Nephron progenitor cell (in vitro differentiated cells): ENCODE measurements at regions not wholly inside any gene's neighbourhood (a gene's known extent, or its start where the extent isn't known, plus 50 kb on each side); places are given as distances from the start of the nearest gene placed in this dataset.

ENCODE experiments used
- DNase-seq: peaks from one replicate; pipeline ENCODE4 v3.0.0; 2021
- H3K27ac Mint-ChIP-seq: 2 replicates; pipeline ENCODE4 v1.8.0; 2021; ENCODE audit warnings: mild to moderate bottlenecking, moderate library complexity, mixed read lengths
- H3K27me3 Mint-ChIP-seq: 2 replicates; pipeline ENCODE4 v1.8.0; 2021; ENCODE audit warnings: mild to moderate bottlenecking, low read depth, mixed read lengths; ENCODE audit not compliant: poor library complexity
- H3K36me3 Mint-ChIP-seq: 2 replicates; pipeline ENCODE4 v1.8.0; 2021; ENCODE audit warnings: low read depth, mixed read lengths
- H3K4me1 Mint-ChIP-seq: 2 replicates; pipeline ENCODE4 v1.8.0; 2021; ENCODE audit warnings: mixed read lengths
- H3K4me3 Mint-ChIP-seq: 2 replicates; pipeline ENCODE4 v1.8.0; 2021; ENCODE audit warnings: mild to moderate bottlenecking, moderate library complexity, mixed read lengths
- H3K9me3 Mint-ChIP-seq: 2 replicates; pipeline ENCODE4 v1.8.0; 2021; ENCODE audit warnings: mild to moderate bottlenecking, moderate library complexity, mixed read lengths
- TF ChIP-seq, protein P1 (sequence below): fragments of 200-600 bp; sonication (generic); IDR thresholded peaks from 2 replicates; pipeline ENCODE4 v1.5.0; 2021; ENCODE audit warnings: antibody characterized with exemption

- H3K27ac Mint-ChIP-seq = no peak overlapping the region
- peaks cover 19% of the 10 kb centered on the region for H3K4me1 Mint-ChIP-seq
- DNase-seq = no peak
- H3K4me3 Mint-ChIP-seq = no peak overlapping the region
- TF ChIP-seq, protein P1, sequence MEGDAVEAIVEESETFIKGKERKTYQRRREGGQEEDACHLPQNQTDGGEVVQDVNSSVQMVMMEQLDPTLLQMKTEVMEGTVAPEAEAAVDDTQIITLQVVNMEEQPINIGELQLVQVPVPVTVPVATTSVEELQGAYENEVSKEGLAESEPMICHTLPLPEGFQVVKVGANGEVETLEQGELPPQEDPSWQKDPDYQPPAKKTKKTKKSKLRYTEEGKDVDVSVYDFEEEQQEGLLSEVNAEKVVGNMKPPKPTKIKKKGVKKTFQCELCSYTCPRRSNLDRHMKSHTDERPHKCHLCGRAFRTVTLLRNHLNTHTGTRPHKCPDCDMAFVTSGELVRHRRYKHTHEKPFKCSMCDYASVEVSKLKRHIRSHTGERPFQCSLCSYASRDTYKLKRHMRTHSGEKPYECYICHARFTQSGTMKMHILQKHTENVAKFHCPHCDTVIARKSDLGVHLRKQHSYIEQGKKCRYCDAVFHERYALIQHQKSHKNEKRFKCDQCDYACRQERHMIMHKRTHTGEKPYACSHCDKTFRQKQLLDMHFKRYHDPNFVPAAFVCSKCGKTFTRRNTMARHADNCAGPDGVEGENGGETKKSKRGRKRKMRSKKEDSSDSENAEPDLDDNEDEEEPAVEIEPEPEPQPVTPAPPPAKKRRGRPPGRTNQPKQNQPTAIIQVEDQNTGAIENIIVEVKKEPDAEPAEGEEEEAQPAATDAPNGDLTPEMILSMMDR = no peak
- peaks cover 11% of the 10 kb centered on the region for H3K9me3 Mint-ChIP-seq
- peaks cover 5% of the 10 kb centered on the region for H3K36me3 Mint-ChIP-seq
- H3K27me3 Mint-ChIP-seq = peaks cover 4% of the 10 kb centered on the region
Measured at GRCh38 chr10:33759191-33759590, 424.7 kb upstream of the NRP1 start.

GRCh38 chr10:33758299-33758698 is 423.8 kb upstream of the NRP1 start:
- TF ChIP-seq, protein P1 = no peak
- H3K27me3 Mint-ChIP-seq = peaks cover 4% of the 10 kb centered on the region
- peaks cover 11% of the 10 kb centered on the region for H3K9me3 Mint-ChIP-seq
- H3K4me3 Mint-ChIP-seq = no peak overlapping the region
- peaks cover 19% of the 10 kb centered on the region for H3K4me1 Mint-ChIP-seq
- peaks cover 5% of the 10 kb centered on the region for H3K36me3 Mint-ChIP-seq
- H3K27ac Mint-ChIP-seq = no peak overlapping the region
- DNase-seq = no peak

GRCh38 chr10:33754052-33754451 is 419.6 kb upstream of the NRP1 start:
- Mint-ChIP-seq H3K9me3 (no peaks in the 10 kb centered on the region), H3K36me3 (no peaks in the 10 kb centered on the region), H3K27ac (no peak overlapping the region), H3K4me1 (no peaks in the 10 kb centered on the region), H3K4me3 (no peak overlapping the region), H3K27me3 (no peaks in the 10 kb centered on the region)
- no peak for DNase-seq
- TF ChIP-seq, protein P1 = no peak

GRCh38 chr10:33753389-33753788 is 418.9 kb upstream of the NRP1 start:
- H3K9me3 Mint-ChIP-seq = no peaks in the 10 kb centered on the region
- DNase-seq = no peak
- H3K27me3 Mint-ChIP-seq = no peaks in the 10 kb centered on the region
- no peak overlapping the region for H3K27ac Mint-ChIP-seq
- TF ChIP-seq, protein P1 = no peak
- no peaks in the 10 kb centered on the region for H3K4me1 Mint-ChIP-seq
- H3K4me3 Mint-ChIP-seq = no peak overlapping the region
- H3K36me3 Mint-ChIP-seq = no peaks in the 10 kb centered on the region

DNA sequence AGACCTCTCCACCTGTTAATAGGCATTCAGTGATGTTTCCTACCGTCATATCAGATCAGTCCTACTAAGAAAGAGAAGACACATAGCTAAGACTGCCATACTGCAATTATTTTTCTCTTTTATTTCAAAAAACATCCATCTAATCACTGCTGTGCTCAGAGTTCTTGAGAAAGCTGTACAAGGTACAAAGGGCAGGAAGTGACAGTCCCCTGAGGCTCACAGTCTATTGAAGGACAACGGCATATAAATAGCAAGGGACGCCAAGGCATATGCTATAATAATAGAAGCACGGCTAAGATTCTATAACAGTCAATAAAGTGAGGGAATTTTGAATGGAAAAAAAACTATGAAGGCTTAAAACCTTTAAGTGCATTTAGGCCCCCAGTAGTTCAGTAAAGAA is 415.3 kb upstream of the NRP1 start:
- no peaks in the 10 kb centered on the region for H3K9me3 Mint-ChIP-seq
- TF ChIP-seq, protein P1 = no peak
- no peak overlapping the region for H3K4me3 Mint-ChIP-seq
- no peaks in the 10 kb centered on the region for H3K36me3 Mint-ChIP-seq
- H3K27ac Mint-ChIP-seq = no peak overlapping the region
- no peaks in the 10 kb centered on the region for H3K4me1 Mint-ChIP-seq
- DNase-seq = no peak
- H3K27me3 Mint-ChIP-seq = peaks cover 7% of the 10 kb centered on the region

DNA sequence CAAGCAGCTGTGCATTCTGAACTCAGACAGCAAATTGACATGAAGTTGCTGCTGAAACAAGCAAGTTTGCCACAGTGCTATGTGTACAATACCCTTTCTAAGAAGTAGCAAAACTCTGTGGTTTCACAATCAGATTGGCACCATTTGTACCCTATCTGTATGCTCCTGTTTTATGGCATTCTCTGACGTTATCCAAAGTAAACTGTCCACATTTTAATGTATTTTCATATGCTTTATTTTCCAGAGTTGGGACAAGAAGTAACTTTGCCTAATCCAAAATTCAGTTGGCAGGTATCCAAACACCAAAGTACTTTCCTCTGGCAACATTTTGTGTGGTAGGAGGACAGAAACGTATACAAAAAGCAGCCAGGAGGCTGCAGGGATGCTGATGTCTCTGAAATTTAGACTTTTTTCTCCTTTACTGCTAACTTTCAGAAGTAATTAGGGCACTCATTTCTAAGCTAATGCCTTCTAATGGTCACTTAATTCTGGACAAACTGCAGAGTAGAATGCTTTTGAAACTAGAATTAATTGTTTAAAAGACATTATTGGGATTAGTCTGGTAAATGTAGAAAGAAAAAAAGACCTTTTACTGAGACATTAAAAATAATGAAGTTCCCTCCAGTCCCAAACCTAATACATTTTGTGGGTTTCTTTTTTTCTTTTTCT is 414.7 kb upstream of the NRP1 start:
- no peaks in the 10 kb centered on the region for H3K4me1 Mint-ChIP-seq
- no peaks in the 10 kb centered on the region for H3K36me3 Mint-ChIP-seq
- no peak overlapping the region for H3K4me3 Mint-ChIP-seq
- no peaks in the 10 kb centered on the region for H3K9me3 Mint-ChIP-seq
- no peak for DNase-seq
- no peak overlapping the region for H3K27ac Mint-ChIP-seq
- TF ChIP-seq, protein P1 = no peak
- H3K27me3 Mint-ChIP-seq = peaks cover 10% of the 10 kb centered on the region
